HTR-8/SVneo (cell line): ENCODE measurements at regions not wholly inside any gene's neighbourhood (a gene's known extent, or its start where the extent isn't known, plus 50 kb on each side); places are given as distances from the start of the nearest gene placed in this dataset.

Source experiments
- DNase-seq: peaks from one replicate; pipeline ENCODE4 v3.0.0; 2011; ENCODE audit warnings: low spot score, mixed read lengths; ENCODE audit not compliant: insufficient read length
- FAIRE-seq: peaks from 2 replicates; lab custom pipeline; 2011; peaks lifted over from hg19 to GRCh38; lab: Jason Lieb, UNC

DNA sequence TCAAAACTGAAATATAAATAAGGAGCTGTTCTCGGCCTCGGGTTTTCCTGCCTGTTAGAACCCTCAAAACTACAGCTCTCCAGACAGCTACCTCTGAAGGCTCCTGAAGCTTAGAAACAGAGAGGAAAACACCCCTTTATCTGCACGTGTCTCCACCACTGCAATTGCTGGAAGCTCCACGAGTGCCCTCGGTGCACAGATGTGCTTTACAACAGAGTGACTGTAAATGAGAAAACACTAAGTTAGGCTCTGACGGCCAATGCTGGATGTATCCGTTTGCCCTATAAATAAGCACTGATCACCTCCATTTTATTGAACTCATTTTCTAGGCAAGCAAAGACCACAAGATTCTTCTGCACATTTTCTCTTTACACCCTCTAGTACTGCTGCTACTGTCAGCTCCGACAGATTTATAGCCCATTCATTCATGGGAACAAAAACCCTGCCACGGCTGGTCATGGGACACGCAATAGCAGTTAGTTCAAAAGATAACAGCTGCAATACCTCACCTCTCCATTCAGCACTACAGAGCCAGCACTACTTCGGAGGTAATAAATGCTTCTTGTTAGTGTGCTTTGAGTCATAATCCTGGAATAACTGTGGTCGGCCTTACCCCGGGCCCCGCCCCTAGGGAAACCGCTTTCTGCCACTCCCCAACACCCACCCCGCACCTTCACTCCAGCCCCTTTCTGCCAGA lies 241.1 kb upstream of the ZNF507 start:
- peak; percentile 7 for DNase-seq
- no peak for FAIRE-seq

DNA sequence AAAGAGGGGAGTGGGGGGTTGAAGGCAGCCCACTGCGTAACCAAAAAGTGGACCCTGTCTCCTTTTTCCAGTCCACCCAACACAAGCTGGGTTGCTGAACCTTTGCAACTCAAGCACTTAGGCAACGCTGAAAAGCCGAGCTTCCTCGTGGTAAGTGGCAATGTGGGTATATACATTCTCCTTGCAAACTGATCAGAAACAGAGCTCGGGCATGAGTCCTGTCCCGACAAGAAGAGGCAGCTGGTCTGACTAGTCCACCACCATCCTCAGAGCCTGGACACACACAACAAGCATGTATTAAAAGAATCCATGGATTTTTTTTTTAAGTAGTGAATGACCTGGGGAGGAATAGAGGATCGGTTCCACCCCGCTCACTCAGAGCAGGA lies 240.6 kb upstream of the ZNF507 start:
- DNase-seq (no peak), FAIRE-seq (no peak)

DNA sequence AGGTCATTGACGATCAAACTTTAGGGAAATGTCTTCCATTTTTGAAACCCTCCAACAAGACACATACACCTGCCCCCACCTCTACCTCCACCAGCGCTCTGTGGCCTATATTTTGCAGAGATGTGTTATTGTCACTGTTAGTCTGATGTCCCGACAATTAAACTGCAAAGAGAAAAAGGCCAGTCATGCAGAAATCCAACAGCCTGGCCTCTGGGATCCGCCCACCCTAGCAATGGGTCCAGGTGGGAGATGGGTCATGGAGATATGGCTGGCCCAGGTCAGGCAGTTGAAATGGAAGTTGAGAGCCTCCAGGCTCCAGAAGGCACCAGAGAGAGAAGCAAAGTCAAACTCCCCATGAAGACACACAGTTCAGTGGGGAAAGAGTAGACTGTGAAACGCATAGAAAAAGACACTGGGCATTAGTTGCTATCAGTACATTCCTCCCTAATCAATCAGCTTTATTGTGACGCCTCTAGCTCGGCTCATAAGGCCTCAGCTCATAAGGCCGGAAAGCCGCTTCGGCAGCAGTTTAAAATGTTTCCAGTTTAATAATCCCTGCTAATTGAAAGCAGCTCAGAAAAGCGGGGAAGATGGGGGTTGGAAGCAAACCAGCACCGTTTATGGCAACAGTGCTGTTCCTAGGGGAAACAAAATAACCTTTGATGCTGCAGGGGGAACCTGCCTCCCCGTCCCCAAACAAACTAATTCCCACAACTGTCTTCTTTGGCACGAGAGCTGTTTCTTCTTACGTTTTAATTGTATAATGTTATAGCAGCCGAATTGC lies 239.7 kb upstream of the ZNF507 start:
- FAIRE-seq (no peak), DNase-seq (no peak)

DNA sequence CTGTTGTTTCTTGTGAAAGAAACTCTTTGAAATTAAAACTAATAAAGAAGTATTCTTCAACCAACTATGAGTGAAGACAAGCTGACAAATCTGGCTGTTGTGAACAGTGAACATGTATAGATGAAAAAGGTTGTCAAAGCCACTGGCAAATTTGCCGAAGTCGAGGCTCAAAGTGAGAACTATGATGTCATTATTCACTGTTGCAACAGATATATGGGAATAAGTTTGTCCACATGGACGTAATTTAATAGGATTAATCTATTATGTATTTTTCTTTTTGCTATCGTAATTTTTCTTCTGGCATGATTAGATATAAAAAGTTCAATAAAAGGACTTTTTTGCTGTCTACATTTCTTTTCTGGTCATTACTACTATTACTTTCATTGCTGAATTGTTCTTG lies 223.2 kb upstream of the ZNF507 start:
- FAIRE-seq (no peak), DNase-seq (no peak)

DNA sequence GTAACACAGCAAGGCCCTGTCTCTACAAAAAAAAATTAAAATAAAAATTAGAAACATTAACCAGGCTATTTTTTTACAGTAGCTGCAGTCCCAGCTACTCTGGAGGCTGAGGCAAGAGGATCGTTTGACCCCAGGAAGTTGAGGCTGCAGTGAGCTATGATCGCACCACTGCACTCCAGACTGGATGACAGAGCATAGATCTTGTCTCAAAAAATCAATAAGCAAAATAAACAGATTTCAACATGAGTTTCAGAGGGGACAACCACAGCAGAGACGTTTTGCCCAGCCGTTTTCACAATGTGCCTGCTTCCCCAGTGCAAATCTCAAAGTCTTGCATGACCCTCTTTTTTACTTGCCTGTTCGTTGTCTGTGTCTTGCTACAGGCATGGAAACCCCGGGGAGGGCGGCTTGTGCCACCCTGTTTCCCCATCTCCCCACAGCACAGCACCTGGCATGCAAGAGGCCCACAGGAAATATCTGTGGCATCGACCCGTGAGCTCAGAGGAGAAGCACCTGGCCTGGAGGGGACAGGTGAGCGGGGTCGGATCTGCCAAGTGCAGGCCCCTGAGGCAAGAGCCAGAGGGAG lies 222.0 kb upstream of the ZNF507 start:
- DNase-seq (no peak), FAIRE-seq (no peak)

DNA sequence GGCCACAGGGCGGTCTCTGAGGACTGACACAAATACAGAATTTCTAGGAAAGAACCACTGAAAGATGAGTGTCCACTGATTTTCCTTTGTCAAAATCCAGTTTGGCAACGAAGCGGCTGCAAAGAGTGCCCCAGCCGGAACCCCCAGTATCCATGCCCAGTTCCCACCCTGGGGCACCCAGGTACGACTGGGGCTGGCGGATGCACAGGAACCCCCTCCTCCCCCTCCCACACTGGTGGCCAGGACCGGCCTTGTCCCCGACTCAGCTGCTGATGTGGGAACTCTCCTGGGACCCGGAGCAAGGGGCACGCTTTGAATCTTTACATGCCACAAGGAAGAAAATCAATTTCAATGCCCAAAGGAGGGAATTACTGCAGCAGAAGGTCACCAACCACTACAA lies 220.8 kb upstream of the ZNF507 start:
- DNase-seq (no peak), FAIRE-seq (no peak)

DNA sequence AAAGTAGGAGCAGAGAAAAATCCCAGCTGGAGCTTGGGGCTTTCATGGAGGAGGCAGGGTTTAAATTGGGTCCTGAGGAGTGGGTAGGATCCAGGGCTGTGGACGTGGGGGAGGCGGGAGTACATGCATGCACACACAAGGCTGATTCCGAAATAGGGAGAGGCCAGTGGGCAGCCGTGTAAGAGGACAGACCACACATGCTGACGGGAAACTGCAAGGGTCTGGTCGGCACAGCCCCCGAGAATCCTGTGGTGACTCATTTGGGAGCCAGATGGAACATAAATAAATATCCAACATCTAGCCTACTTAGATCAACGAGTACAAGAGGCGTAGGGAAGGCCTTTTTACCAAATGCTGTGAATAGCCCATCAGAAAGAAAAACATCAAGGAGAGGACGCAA lies 216.3 kb upstream of the ZNF507 start:
- no peak for DNase-seq
- no peak for FAIRE-seq

DNA sequence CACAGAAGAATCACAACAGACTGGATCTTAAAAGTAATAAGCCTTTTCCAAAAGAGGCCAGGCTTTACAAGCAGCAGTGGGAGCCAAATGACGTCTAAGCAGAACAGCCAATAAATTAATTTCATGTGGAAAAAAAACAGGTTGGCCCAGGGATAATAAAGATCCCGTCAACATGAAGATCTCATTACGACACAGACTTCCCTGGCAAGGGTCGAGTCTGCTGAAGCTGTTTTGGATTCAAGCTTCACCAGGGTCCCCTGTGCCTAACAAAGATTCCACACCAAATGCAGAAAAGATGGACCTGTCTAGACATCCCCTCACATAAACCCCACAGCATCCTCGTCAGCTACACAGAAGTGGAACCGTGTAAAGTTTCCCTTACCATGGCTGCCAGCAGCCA lies 215.1 kb upstream of the ZNF507 start:
- no peak for FAIRE-seq
- no peak for DNase-seq

DNA sequence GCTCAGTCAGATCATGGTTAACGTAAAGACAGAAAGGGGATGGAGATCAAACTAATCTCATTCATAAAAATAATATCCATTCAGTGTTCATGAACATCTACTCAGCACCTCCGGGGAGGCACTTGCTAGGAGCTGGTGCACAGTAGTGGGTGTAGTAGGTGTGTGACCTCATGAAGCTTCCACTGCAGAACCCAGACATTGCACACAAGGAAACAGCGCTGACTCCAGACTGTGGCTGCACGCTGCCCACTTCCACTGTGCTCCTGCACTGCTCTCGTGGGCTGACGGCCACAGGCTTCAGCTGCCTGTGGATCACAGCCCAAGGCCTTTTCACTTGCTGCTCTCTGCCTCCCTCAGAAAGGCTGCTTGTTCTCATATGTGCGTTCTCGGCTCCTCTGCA lies 214.4 kb upstream of the ZNF507 start:
- DNase-seq = no peak
- FAIRE-seq = no peak

DNA sequence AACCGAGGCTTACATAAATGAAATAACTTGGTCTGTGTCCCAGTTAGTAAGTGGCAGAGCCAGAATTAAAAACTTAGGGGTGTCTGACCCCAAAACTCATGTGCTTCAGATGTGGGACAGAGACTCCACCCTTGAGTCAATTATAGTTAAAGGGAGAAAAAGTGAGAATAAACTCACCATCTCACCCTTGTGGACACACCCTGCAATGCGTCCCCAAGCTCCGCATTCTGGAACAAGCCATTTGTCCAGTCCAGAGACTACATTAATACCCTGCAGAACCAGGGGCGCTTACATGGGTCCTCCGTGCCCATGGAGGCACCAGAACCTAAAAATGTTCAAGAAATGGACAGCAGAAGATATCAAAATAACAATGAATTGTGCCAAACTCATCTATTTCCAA lies 207.0 kb upstream of the ZNF507 start:
- DNase-seq (no peak), FAIRE-seq (no peak)

DNA sequence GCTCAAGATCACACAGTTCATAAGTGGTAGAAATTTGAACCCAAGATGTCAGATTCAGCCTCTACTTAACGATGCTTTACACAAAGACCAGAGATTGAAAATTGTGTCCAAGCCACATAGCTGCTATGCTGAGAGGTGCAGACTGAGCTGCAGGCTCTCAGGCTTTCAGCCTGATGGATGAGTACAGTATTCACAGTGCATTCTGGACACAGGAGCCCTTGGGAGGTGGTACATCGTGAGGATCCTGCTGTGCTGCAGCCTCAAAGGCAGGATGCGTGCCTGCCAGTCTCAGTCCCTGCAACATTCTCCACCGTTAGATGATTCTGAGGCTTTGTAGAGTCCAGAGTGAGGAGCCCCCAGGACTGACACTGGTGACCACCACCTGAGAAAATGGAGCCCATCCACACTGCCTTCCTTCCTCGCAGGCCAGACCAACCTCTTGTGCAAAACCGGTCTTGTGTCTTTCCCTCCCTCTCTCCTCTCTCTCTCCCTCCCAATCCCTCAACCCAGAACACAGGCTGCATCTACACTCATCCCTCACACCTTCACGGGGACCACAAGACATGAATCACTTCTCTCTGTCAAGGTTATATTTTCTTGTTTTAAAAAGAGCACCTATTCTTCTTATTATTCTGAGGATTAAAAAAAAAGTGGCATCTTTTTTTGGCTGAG lies 203.4 kb upstream of the ZNF507 start:
- FAIRE-seq = no peak
- DNase-seq = no peak

DNA sequence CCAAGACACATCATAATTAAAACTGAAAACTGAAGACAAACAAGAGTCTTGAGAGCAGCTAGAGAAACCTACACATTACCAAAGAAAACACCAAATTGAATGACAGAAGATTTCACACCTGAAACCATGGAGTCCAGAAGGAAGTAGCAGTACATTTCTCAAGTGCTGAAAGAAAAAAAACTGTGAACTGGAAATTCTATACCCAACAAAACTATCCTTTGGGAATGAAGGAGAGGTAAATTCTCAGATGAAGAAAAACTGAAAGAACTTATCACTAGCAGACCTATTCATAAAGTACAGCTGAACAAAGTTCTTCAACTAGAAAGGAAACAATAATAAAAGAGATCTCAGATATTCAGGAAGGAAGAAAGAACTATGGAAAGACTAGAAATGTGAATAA lies 198.7 kb upstream of the ZNF507 start:
- FAIRE-seq (no peak), DNase-seq (no peak)

DNA sequence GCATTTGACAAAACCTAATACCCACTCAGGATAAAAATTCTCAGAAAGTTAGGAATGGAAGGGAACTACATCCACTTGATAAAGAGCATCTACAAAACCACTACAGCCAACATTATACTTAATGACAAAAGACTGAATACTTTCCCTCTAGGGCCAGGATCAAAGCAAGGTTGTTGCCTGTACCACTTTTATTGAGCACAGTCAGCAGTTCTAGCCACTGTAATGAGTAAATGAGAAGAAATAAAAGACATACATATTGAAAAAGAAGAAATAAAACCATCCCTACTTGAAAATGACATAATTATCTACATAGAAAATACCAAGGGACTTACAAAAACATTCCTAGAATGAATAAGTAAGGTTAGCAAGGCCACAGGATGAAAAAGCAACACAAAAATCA lies 194.8 kb upstream of the ZNF507 start:
- no peak for FAIRE-seq
- no peak for DNase-seq

DNA sequence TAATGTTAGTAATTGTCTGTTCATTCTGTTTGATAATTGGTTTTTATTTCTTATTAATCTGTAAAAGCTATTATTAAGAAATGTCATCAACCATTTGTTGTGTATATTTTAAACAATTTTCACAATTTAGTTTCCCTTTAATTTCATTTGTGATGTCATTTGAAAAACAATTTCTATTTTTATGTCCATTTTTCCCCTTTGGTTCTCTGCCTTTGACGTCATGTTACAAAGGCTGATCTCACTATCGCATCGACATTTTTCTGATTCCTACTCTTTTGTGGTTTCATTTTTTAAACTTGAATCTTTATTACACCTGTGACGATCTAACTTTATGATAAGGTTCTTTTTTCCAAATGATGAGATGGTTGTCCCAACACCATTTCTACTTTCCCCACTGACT lies 191.0 kb upstream of the ZNF507 start:
- FAIRE-seq (no peak), DNase-seq (no peak)

DNA sequence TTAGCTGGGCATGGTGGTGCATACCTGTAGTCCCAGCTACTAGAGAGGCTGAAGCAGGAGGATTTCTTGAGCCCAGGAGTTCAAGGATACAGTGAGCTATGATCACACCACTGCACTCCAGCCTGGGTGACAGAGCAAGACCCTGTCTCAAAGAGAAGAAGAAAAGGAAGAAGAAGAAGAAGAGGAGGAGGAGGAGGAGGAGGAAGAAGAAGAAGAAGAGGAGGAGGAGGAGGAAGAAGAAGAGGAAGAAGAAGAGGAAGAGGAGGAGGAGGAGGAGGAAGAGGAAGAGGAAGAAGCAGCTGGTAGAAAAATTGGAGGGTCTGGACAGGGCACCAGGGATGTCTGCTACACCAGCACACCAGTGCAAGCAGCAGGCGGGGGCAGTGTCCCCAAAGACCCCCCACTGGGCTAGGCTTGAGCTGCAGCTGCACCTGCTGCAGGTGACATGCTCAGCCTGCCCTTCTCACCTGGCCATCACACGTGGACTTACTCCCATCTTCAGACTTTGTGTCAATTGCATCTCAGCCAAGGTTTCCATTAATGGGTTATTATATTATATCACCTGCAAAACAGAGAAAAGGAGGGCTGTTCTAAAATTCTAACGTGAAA lies 180.9 kb upstream of the ZNF507 start:
- no peak for FAIRE-seq
- no peak for DNase-seq

DNA sequence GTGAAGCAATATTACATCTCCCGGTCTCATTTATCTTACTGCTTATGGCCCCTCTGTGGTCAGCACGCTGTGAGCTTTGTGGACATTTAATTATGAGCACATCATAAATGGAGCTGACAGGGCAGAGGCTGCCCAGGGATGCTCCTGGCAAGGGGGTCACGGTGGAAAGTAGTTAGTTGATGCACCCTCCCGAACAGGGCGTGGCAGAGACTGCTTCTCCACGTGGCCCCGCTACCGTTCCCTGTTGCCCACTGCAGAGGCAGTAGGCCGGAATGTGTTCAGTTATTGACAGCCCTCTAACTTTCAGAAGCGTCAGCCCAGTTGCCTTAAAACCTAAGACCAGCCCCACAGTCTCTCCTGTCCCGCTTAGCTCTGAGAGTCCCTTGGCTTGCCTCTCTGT lies 180.3 kb upstream of the ZNF507 start:
- FAIRE-seq (no peak), DNase-seq (no peak)

DNA sequence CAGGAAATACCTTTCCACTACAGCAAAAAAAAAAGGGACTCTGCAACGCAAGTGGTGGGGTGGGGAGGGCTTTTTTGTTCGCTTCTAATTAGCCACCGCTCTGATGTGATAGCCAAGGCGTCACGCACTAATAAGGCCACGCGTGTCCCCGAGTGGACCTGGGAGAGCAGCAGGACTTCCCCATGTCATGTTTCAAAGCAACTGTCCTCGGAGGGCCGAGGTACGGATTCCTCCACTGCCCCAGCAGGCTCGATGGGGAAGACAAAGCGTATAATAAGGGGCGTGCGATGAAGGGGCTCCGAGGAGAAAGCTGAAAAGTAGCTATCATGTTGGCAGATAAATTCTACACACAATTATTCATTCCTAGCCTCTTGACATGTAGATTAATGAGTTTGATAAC lies 179.7 kb upstream of the ZNF507 start:
- no peak for DNase-seq
- FAIRE-seq = no peak

DNA sequence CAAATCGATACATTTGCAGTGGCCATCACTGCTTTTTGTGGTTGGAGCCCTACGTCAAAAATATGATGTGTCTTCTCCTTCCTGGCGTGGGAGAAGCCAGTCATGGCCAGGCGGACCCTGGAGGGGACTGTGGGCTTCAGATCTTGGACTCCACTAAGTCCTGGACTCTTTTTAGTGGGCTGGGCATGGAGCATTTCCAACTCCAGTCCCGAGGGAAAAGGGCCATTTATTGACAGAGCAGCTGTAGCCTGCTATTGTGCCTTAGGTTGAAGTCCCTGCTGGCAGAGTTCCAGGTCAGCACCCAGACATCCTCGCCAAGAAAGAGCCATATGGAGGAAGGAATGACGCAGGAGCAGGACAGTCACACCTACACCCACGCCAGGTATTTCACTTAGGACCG lies 179.2 kb upstream of the ZNF507 start:
- no peak for FAIRE-seq
- no peak for DNase-seq

DNA sequence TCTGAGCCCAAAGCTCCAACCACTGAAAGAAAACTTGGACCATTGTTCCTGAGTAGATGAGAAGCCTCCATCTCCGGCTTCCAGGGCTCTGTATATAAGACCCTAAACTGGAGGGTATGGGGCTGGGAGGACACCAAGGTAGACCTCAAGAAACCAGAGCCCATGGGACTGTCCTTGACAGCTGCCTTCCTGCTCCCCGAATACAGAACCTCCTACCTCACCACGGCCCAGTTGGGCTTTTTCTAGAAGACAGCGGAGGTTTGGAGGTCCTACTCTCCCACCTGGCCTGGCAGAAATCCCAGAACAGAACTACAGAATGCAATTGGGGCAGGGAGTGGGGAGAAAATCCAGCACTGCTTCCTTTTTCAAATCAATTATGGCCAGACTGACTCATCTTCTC lies 177.3 kb upstream of the ZNF507 start:
- FAIRE-seq (no peak), DNase-seq (no peak)

DNA sequence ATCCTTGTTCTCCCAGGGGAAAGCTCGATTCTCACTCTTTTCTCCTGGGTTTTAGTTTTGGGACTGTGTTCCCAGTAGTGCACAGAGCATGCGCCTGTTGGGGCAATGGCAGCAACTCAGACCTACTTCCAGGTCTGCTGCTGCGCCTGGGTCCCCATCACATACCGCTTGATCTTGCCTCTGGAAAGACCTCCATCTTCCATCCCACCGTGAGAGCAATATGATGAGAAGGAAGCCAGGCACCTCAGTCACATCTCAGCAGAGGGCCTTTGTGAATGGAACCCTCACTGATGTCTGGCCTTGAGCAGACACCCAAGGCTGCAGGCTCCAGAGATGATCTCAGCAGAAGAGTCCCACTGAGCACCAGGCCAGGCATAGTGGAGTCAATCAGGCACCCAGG lies 176.8 kb upstream of the ZNF507 start:
- no peak for FAIRE-seq
- DNase-seq = no peak

DNA sequence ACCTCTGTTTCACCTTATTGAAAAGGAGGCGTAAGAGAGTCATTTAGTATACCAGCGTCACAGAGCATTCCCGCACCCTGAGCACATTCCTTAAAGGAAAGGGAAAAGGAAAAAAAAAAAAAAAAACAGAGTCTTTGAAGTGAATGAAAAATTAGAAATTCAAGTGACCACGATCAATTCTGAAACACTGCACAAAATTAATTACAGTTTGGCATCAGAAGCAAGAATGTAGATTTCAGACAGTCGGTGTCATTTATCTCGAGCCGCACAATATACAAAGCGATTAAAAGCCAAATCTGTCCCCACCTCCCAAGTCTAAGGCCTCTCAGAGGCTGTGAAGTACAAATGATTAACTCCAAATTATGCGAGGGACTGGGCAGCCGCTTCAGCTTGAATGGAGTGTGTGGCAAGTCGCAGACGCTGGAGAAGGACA lies 173.7 kb upstream of the ZNF507 start:
- DNase-seq (no peak), FAIRE-seq (no peak)
